NCI-H187 (cell line): ENCODE measurements at regions not wholly inside any gene's neighbourhood (a gene's known extent, or its start where the extent isn't known, plus 50 kb on each side); places are given as distances from the start of the nearest gene placed in this dataset.
"Not testable (repeated sequence)": the region's sequence is repeated elsewhere in the genome, so short reads cannot be mapped to it uniquely, and the experiment has no call there.

Experiments
- DNase-seq, 2 experiments: peaks; one replicate each; lab custom pipeline; 2025; lab: John Stamatoyannopoulos, UW

- no peak for DNase-seq
These were observed 674.3 kb upstream of the AMOT start for GRCh38 chrX:113514906-113515305.

DNA sequence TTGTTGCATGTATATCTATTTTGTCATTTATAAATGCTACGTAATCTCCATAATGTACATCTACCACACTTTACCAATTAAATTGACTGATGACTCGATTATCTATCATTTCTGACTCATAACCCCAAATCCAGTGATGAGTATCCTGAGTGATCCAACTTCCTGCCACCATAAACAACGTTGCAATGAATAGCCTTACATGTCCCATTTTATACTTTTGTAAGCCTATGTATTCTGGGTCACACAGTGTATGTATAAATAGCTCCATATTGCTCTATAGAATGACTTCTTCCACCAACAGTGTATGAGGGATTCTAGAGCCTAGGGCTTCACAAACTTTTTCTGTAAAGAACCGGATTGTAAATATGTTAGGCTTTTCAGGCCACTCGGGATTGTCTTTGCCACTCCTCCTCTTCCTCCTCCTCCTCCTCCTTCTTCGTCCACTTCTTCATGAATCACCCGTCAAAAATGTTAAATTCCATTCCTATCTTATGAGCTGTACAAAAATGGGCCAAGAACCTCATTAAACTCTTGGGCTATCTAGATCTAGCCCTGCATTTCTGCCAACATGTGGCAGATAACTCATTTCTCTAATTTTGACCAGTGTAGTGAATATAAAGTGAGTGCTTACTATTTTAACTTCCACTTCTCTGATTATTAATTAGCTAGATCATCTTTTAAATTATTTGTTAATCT, 672.2 kb upstream of the AMOT start:
- DNase-seq: no peak

DNA sequence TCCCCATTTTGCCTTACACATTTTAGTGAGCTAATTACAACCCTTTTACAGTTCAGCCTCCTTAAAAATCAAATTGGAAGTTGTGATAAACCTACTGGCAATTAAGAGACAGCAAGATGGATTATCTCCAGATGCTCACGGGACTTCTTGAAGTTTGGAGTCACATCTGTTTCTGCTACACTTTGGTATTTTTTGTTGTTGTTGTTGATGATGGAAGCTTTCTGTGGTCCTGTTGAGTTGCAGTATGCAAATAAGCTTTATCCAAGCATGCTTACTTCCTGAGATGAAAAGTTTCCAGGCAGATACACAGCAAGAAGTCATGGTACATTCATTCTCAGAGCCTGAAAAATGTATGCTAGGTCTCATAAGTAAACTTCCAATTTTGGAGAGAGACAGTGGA, 670.0 kb upstream of the AMOT start:
- no peak for DNase-seq

- DNase-seq: no peak
These were observed 652.3 kb upstream of the AMOT start for GRCh38 chrX:113492895-113493294.

- no peak for DNase-seq
These were observed 632.8 kb upstream of the AMOT start for GRCh38 chrX:113473418-113473817.

DNA sequence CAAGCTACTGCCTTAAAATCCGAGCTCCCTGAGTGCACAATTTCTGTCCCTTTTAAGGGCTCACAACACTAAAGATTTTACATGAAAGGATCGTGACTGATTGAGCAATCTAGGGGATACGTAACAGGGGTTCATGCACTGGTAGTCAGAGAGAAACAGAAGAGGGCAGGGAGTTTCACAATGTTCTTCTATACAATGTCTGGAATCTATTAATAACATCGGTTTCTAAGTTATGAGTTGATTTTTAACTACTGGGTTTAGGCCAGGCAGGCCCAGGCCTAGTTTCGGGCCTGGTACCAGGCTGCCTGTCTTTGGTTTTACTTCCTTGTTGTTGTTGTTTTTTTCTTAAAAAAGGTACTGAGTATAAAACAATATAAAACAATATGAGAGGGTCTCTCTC, 632.4 kb upstream of the AMOT start:
- not testable (repeated sequence) for DNase-seq

DNA sequence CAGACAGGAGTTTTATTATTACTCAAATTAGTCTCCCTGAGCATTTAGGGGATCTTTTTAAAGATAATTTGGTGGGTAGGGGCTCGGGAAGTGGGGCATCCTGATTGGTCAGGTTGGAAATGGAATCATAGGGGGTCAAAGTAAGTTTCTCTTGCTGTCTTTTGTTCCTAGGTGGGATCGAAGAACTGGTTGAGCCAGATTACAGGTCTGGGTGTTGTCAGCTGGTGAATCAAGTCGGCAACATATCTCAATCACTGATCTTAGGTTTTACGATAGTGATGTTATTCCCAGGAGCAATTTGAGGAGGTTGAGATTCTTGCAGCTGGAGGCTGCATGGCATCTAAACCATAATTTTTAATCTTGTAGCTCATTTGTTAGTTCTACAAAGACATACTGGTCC, 629.5 kb upstream of the AMOT start:
- DNase-seq: no peak

- DNase-seq: no peak
These were observed 617.1 kb upstream of the AMOT start for GRCh38 chrX:113457719-113458118.

- no peak for DNase-seq
These were observed 615.0 kb upstream of the AMOT start for GRCh38 chrX:113455582-113455981.

- no peak for DNase-seq
These were observed 588.4 kb upstream of the AMOT start for GRCh38 chrX:113429011-113429410.

GRCh38 chrX:113422323-113422722, 581.7 kb upstream of the AMOT start:
- no peak for DNase-seq

- DNase-seq: no peak
These were observed 580.8 kb upstream of the AMOT start for GRCh38 chrX:113421432-113421831.

GRCh38 chrX:113412106-113412505, 571.5 kb upstream of the AMOT start:
- DNase-seq: no peak

DNA sequence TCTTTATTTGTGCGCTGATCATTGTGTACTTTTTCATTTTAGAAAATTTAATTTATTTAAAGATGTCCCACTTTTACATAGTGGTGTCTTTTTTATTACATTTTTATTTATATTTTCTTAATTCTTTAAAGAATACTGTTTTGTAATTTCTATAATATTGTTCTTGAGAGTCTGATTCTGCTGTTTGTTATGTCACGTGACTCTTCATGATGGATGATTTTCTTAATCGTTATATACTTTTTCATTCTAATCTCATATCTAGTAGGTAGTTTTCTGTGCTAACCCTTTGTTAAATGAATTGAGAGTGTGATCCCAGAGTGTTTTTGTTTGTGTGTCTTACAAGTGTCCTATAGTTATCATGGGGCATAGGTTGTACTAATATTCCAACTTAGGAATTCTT, 568.2 kb upstream of the AMOT start:
- no peak for DNase-seq

DNA sequence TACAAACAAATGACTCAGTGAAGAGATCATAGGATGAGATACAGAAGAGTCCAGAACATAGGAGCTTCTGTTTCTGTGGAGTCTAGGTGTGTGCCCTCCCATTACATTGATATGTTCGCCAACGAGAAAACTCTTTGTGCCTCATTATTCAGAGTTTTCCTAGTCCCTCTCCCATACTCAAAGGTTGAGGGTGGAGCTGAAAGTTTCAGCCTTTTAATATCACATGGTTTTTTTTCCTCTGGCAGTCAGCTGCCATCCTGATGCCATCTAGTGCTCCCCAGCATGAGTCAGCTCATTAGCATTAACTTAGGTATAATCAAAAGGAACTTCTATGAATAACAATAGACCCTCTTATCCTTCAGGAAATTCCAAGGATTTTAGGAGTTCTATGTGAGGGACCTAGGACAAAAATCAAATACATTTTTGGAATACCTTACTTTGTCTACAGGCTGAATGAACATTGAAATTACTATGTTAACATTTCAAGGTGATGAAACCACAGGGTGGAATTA, 559.6 kb upstream of the AMOT start:
- no peak for DNase-seq

DNA sequence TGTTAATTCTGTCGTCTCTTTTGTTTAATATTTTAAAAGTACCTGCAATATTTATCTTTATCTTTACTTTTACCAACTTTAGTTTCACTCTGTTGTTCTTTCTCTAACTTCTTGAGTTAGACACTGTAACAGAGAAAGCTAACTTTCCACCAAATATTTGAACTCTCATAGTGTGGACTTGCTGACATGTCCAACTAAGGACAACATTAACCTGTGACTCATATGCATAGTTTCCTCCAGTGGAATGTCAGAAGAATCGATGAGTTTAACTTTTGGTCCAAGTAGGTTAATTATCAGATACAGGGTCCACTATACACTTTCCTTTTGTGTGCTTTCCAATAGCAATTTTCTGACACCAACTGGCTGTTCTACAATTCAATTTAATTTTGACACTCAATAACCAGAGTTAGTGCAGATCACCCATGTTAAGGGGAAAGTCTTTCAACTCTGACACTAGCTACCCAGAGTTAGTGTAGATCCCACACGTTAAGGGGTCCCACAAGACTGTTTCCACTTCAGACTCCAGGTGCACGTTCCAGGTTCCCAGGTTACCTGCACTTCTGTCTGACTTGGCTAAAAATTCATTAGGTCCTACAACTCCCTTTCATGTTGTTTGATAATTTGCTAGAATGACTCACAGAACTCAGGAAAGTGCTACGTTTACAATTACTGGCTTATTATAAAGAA, 559.0 kb upstream of the AMOT start:
- DNase-seq: no peak

- no peak for DNase-seq
These were observed 551.7 kb upstream of the AMOT start for GRCh38 chrX:113392355-113392754.

GRCh38 chrX:113391875-113392274, 551.2 kb upstream of the AMOT start:
- no peak for DNase-seq

GRCh38 chrX:113390531-113390930, 549.9 kb upstream of the AMOT start:
- no peak for DNase-seq

DNA sequence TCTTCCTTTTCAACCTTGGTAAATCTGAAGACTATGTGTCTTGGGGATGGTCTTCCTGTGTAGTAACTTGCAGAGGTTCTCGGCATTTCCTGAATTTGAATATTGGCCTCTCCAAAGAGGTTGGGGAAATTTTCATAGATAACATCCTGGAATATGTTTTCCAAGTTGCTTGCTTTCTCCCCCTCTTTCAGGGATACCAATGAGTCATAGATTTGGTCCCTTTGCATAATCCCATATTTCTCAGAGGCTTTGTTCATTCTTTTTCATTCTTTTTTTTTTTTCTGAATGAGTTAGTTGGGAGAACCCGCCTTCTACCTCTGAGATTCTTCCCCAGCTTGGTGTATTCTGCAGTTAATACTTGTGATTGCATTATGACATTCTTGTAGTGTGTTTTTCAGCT, 549.2 kb upstream of the AMOT start:
- DNase-seq: no peak

DNA sequence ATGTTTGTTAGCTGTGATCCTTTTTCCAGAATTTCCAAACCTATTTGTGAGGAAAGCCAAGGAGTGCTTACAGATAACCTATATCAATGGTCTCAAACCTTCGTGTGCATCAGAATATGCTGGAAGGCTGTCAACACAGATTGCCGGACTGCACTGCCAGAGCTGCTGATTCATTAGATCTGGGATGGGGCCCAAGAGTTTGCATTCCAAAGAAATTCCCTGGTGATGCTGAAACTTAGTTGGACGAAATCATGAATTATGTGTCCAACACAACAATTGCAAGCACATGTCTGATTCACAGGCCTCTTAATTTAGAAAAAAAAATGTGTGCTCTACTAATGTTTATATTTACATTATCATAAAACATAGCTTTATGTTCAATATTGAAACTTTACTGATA, 544.0 kb upstream of the AMOT start:
- DNase-seq: no peak

DNA sequence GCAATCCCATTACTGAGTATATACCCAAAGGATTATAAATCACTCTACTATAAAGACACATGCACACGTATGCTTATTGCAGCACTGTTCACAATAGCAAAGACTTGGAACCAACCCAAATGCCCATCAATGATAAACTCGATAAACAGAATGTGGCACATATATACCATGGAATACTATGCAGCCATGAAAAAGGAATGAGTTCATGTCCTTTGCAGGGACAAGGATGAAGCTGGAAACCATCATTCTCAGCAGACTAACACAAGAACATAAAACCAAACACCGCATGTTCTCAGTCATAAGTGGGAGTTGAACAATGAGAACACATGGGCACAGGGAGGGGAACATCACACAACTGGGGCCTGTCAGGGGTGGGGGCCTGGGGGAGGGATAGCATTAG, 532.8 kb upstream of the AMOT start:
- not testable (repeated sequence) for DNase-seq

GRCh38 chrX:113370006-113370405, 529.4 kb upstream of the AMOT start:
- DNase-seq: no peak

DNA sequence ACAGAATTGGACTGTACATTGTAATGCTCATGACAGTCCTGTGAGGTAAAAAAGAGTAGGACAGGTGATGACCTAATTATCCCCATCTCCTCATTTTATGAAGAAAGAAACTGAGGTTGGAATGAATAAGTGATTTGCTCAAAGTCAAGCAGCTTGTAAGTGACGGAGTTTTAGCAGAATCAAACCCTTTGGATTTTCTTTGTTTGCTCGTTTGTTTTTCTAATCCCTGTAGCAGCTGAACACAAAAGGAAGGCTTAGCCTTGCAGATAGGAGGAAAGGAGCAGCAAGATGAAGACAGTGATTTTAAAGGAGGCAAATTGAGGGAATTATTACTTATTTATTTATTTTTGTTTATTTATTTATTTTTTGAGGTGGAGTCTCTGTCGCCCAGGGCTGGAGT, 528.4 kb upstream of the AMOT start:
- DNase-seq: no peak
